ENCODE measurements at regions not wholly inside any gene's neighbourhood (a gene's known extent, or its start where the extent isn't known, plus 50 kb on each side); places are given as distances from the start of the nearest gene placed in this dataset.

DNA sequence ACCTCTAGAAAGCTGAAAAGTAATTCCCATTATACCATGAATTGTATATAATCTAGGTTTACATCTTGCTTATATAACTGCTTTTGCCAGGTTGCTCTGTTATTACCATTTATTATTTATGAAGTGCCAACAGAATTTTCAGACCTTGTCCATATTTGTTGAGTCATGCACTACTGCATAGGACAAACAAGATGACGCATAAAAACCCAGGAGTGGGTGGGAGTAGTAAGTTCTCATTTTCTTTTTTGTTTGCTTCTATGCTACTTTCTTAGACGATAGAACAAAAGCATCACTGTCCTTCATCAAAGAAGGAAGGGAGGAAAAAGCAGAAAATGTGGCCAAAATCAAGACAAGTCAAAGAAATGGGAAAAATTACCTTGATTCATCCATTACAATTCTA is 119.0 kb upstream of the RASSF8 start:
- H3K9me3 ChIP-seq (ENCODE audit: control insufficient read depth, insufficient read depth, low read length) = no peaks in the 10 kb centered on the region
- no peak for DNase-seq (ENCODE audit: low read depth, low spot score)
- CTCF ChIA-PET = no interaction called here
- H3K27ac ChIP-seq (ENCODE audit: low read depth, low read length) = no peak overlapping the region
- POLR2A ChIA-PET = no interaction called here
- TF ChIP-seq, protein P1, sequence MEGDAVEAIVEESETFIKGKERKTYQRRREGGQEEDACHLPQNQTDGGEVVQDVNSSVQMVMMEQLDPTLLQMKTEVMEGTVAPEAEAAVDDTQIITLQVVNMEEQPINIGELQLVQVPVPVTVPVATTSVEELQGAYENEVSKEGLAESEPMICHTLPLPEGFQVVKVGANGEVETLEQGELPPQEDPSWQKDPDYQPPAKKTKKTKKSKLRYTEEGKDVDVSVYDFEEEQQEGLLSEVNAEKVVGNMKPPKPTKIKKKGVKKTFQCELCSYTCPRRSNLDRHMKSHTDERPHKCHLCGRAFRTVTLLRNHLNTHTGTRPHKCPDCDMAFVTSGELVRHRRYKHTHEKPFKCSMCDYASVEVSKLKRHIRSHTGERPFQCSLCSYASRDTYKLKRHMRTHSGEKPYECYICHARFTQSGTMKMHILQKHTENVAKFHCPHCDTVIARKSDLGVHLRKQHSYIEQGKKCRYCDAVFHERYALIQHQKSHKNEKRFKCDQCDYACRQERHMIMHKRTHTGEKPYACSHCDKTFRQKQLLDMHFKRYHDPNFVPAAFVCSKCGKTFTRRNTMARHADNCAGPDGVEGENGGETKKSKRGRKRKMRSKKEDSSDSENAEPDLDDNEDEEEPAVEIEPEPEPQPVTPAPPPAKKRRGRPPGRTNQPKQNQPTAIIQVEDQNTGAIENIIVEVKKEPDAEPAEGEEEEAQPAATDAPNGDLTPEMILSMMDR (IDR thresholded peaks at IDR 0.05; ENCODE audit: low read depth, low read length) = no peak
- H3K4me3 ChIP-seq (ENCODE audit: low read depth, low read length) = no peak overlapping the region
- H3K27me3 ChIP-seq (ENCODE audit: control insufficient read depth, insufficient read depth, low read length) = no peaks in the 10 kb centered on the region

DNA sequence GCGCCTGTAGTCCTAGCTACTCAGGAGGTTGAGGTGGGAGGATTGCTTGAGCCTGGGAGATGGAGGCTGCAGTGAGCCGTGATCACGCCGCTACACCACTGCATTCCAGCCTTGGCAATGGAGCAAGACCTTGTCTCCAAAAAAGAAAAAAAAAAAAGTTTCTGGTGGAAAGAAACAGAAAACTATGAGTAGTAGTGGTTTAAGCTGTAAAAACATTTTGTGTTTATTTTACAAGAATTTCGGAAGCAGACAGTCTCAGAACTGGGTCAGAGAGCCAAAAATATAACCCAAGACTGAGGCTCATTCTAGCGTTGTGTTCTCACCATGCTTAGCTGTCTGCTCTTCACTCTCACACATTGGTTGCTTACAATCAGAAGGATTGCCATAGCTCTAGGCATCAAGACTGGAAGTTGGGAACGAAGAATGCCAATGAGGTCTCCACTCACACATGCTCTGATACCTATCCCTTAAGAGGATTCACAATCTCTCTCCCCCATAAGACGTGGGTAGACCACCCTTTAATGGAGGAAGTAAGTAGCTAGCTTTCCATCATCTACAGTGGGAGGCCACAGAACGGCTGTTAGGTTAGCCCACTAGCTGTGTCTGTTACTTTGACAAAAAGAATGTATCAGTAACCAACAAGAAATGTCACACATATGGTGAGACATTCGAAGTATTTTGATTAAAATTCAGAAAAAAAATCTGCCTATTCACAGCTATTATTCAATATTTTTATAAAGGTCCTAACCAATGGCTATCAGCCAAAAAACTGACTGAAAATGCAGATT is 117.6 kb upstream of the RASSF8 start:
- CTCF ChIA-PET = interaction anchor here (0.6 to 1.0 kb wide), 2 partner anchors 602 to 690 kb away, joined by 3 read pairs; no protein-coding TSS in a partner anchor
- Histone ChIP-seq H3K9me3 (ENCODE audit: control insufficient read depth, insufficient read depth, low read length) (no peaks in the 10 kb centered on the region), H3K4me3 (ENCODE audit: low read depth, low read length) (no peak overlapping the region), H3K27ac (ENCODE audit: low read depth, low read length) (no peak overlapping the region), H3K27me3 (ENCODE audit: control insufficient read depth, insufficient read depth, low read length) (no peaks in the 10 kb centered on the region)
- DNase-seq (ENCODE audit: low read depth, low spot score) = no peak
- POLR2A ChIA-PET = interaction anchor here (1.0 to 1.7 kb wide), 2 partner anchors 12 to 118 kb away, joined by 3 to 8 read pairs; partner anchors contain the start of gene RASSF8
- TF ChIP-seq, protein P1 (IDR thresholded peaks at IDR 0.05; ENCODE audit: low read depth, low read length) = no peak

DNA sequence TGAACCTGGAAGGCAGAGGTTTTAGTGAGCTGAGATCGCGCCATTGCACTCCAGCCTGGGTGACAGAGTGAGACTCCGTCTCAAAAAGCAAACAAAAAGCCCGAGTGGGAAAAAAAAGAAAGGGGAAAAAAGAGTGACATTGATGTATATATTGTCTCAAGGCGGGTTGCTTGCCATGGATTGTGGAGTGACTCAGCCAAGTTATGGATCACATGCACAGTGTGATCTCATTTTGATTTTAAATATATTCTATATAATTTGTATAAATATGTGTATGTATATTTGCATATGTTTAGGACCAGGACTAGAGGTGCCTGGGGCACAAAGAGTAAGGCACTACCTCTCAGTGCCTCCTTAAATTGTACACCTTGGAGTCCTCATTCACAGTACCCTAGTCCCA is 116.2 kb upstream of the RASSF8 start:
- TF ChIP-seq, protein P1 (IDR thresholded peaks at IDR 0.05; ENCODE audit: low read depth, low read length) = no peak
- no peaks in the 10 kb centered on the region for H3K27me3 ChIP-seq (ENCODE audit: control insufficient read depth, insufficient read depth, low read length)
- CTCF ChIA-PET = no interaction called here
- no peak for DNase-seq (ENCODE audit: low read depth, low spot score)
- H3K27ac ChIP-seq (ENCODE audit: low read depth, low read length) = no peak overlapping the region
- POLR2A ChIA-PET = no interaction called here
- H3K9me3 ChIP-seq (ENCODE audit: control insufficient read depth, insufficient read depth, low read length) = no peaks in the 10 kb centered on the region
- H3K4me3 ChIP-seq (ENCODE audit: low read depth, low read length) = no peak overlapping the region

DNA sequence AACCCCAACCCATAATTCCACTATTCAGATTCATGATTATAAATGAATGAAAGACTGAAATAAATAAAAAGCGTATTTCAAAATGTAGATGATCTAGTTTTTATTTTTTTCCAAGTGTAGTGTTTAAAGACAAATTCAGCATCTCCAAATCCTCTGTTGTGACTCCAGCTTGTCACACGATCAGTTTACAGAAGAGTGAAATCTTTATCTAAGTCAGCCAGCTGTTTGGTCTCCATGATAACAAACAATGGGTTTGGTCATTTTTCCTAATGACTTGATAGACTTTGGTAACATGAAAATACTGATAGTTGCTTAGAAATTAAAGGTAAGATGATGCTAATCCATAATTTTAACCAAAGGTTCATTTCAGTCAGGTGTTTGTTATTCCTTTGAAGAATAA is 114.5 kb upstream of the RASSF8 start:
- ChIA-PET CTCF (no interaction called here), POLR2A (no interaction called here)
- TF ChIP-seq, protein P1 (IDR thresholded peaks at IDR 0.05; ENCODE audit: low read depth, low read length) = no peak
- Histone ChIP-seq H3K4me3 (ENCODE audit: low read depth, low read length) (no peak overlapping the region), H3K27me3 (ENCODE audit: control insufficient read depth, insufficient read depth, low read length) (no peaks in the 10 kb centered on the region), H3K27ac (ENCODE audit: low read depth, low read length) (no peak overlapping the region), H3K9me3 (ENCODE audit: control insufficient read depth, insufficient read depth, low read length) (no peaks in the 10 kb centered on the region)
- no peak for DNase-seq (ENCODE audit: low read depth, low spot score)

DNA sequence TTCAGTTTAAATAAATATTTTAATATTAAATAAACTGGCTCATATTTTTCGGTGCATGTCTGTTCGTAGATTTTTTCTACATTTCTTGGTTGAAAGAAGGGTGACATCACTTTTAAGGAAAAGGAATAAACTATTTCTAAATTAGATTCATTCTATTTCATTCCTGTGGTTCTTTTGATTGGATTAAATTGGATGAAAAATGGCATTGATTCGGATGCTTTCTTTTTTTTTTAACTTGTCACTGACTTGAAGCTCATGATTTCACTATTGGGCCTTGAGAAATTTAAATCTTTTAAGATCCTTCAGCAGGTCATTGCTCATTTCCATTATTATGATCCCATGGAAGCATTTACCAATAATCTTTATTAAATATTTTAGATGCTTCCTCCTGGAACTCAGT is 113.1 kb upstream of the RASSF8 start:
- ChIA-PET CTCF (no interaction called here), POLR2A (no interaction called here)
- Histone ChIP-seq H3K9me3 (ENCODE audit: control insufficient read depth, insufficient read depth, low read length) (no peaks in the 10 kb centered on the region), H3K27ac (ENCODE audit: low read depth, low read length) (no peak overlapping the region), H3K27me3 (ENCODE audit: control insufficient read depth, insufficient read depth, low read length) (peaks cover 3% of the 10 kb centered on the region), H3K4me3 (ENCODE audit: low read depth, low read length) (no peak overlapping the region)
- no peak for DNase-seq (ENCODE audit: low read depth, low spot score)
- TF ChIP-seq, protein P1 (IDR thresholded peaks at IDR 0.05; ENCODE audit: low read depth, low read length) = no peak

Measured in AG04450 (cell line).